ENCODE measurements at regions not wholly inside any gene's neighbourhood (a gene's known extent, or its start where the extent isn't known, plus 50 kb on each side); places are given as distances from the start of the nearest gene placed in this dataset.

GRCh38 chr13:34128661-34129060 lies 310.7 kb downstream of the RFC3 start:
- no peak for DNase-seq

- no peak for DNase-seq
Observed at GRCh38 chr13:34129436-34129835, 311.5 kb downstream of the RFC3 start.

- no peak for DNase-seq
Observed at GRCh38 chr13:34137200-34137599, 319.3 kb downstream of the RFC3 start.

- no peak for DNase-seq
Observed at GRCh38 chr13:34139660-34140227, 321.8 kb downstream of the RFC3 start.

- no peak for DNase-seq
Observed at GRCh38 chr13:34143637-34144036, 325.7 kb downstream of the RFC3 start.

- DNase-seq = no peak
Observed at GRCh38 chr13:34144142-34144541, 326.2 kb downstream of the RFC3 start.

- DNase-seq = no peak
Observed at GRCh38 chr13:34145061-34145460, 327.1 kb downstream of the RFC3 start.

GRCh38 chr13:34148359-34148758 lies 330.4 kb downstream of the RFC3 start:
- no peak for DNase-seq

- DNase-seq = no peak
Observed at GRCh38 chr13:34151885-34152284, 333.9 kb downstream of the RFC3 start.

- DNase-seq = no peak
Observed at GRCh38 chr13:34152409-34152808, 334.5 kb downstream of the RFC3 start.

- DNase-seq = no peak
Observed at GRCh38 chr13:34152996-34153395, 335.0 kb downstream of the RFC3 start.

GRCh38 chr13:34153428-34154180 lies 335.7 kb downstream of the RFC3 start:
- no peak for DNase-seq

GRCh38 chr13:34155931-34156607 lies 338.1 kb downstream of the RFC3 start:
- no peak for DNase-seq

- DNase-seq = peak; percentile 23 to 40
Observed at GRCh38 chr13:34156841-34157365, 339.0 kb downstream of the RFC3 start.

GRCh38 chr13:34159946-34160345 lies 342.0 kb downstream of the RFC3 start:
- DNase-seq = no peak

- DNase-seq = no peak
Observed at GRCh38 chr13:34161931-34162543, 344.1 kb downstream of the RFC3 start.

- DNase-seq = no peak
Observed at GRCh38 chr13:34162544-34162933, 344.6 kb downstream of the RFC3 start.

- DNase-seq = no peak
Observed at GRCh38 chr13:34164582-34164981, 346.6 kb downstream of the RFC3 start.

GRCh38 chr13:34165158-34165557 lies 347.2 kb downstream of the RFC3 start:
- no peak for DNase-seq

GRCh38 chr13:34166406-34166805 lies 348.5 kb downstream of the RFC3 start:
- DNase-seq = no peak

- DNase-seq = no peak
Observed at GRCh38 chr13:34167347-34167746, 349.4 kb downstream of the RFC3 start.

- no peak for DNase-seq
Observed at GRCh38 chr13:34172048-34172447, 354.1 kb downstream of the RFC3 start.

- no peak for DNase-seq
Observed at GRCh38 chr13:34174671-34175145, 356.8 kb downstream of the RFC3 start.
